Heart right ventricle (tissue), 16 donors: ENCODE measurements at regions not wholly inside any gene's neighbourhood (a gene's known extent, or its start where the extent isn't known, plus 50 kb on each side); places are given as distances from the start of the nearest gene placed in this dataset.

Experiments
- ATAC-seq, 8 donors: fragments of 200-7000 bp; cut with Tn5 transposase; one replicate each; pipeline ENCODE4 v1.9.1; 2020; ENCODE audit warnings: mild to moderate bottlenecking in 8 of 8, moderate library complexity in 8 of 8, moderate number of reproducible peaks in 1 of 8
- DNase-seq, 2 donors: peaks; one replicate each; pipeline ENCODE4 v3.0.0-alpha.2; 2020
- H3K27ac ChIP-seq, 10 donors: fragments of 200-600 bp; sonication (generic) in 2 of 10; one replicate each; pipeline versions ENCODE4 v1.5.0 to v1.8.0; 2020 to 2022; ENCODE audit warnings: mild to moderate bottlenecking in 3 of 10
- H3K27me3 ChIP-seq, 7 donors: fragments of 200-600 bp; one replicate each; pipeline ENCODE4 v1.8.0; 2021 to 2022; ENCODE audit warnings: mild to moderate bottlenecking in 2 of 7
- H3K36me3 ChIP-seq, 9 donors: fragments of 200-600 bp; sonication (generic) in 1 of 9; one replicate each; pipeline versions ENCODE4 v1.5.0 to v1.8.0; 2020 to 2022; ENCODE audit warnings: mild to moderate bottlenecking in 2 of 9
- H3K4me1 ChIP-seq, 9 donors: fragments of 200-600 bp; sonication (generic) in 1 of 9; one replicate each; pipeline versions ENCODE4 v1.5.0 to v1.8.0; 2020 to 2022; ENCODE audit warnings: mild to moderate bottlenecking in 4 of 9
- H3K4me3 ChIP-seq, 10 donors: fragments of 200-600 bp; sonication (generic) in 2 of 10; one replicate each; pipeline versions ENCODE4 v1.5.0 to v1.8.0; 2020 to 2022; ENCODE audit warnings: mild to moderate bottlenecking in 7 of 10, moderate library complexity in 2 of 10
- H3K9me3 ChIP-seq, 11 donors: fragments of 200-600 bp in 10 of 11; sonication (generic) in 2 of 11; one replicate each; pipeline versions ENCODE4 v1.5.0 to v1.8.0; 2013 to 2022; ENCODE audit warnings: mild to moderate bottlenecking in 2 of 11, control low read depth in 1 of 11, moderate library complexity in 1 of 11
- CTCF ChIP-seq, 9 donors: fragments of 200-600 bp; sonication (generic) in 2 of 9; IDR thresholded peaks; one replicate each; pipeline versions ENCODE4 v1.5.0 to v1.8.0; 2021 to 2022; ENCODE audit warnings: antibody characterized with exemption in 9 of 9, mild to moderate bottlenecking in 5 of 9, moderate library complexity in 1 of 9
- whole genome bisulfite sequencing, 2 donors: extraction: QIAGEN DNeasy Blood & Tissue Kit; methylation state at CpG; one replicate each; pipeline ENCODE4 v1.1.7; 2013; ENCODE audit warnings: inconsistent platforms in 1 of 2; 5-methylcytosine and 5-hydroxymethylcytosine counted together
- intact Hi-C, 10 donors: fragments of 100-400 bp; cut with DNase I; formaldehyde crosslinking; loops; one replicate each; pipeline versions ENCODE4 v1.11.1 to v1.14.2; 2022
- donor health status: Arrhythmogenic right ventricular cardiomyopathy.
- donor health status: ischemic (EF 13 %, LVEDD 7.1; RV severe dilation, severe dysfunction).
- donor health status: healthy with polysubstance abuse.
- donor health status: DM: no; HTN: yes; CAD: no.
- donor health status: DM: no; HTN: no; CAD: no.
- donor health status: ischemic (EF 25% LVEDD 6.9; RV normal size, moderate dysfunction).
- donor health status: ischemic (EF 25% LVEDD 5.7; RV mildly dilated, moderate dysfunction).
- donor health status: healthy.
- donor health status: DM: yes; HTN: yes; CAD: no.
- donor health status: Ischemic cardiomyopathy.
- donor health status: ischemic (EF 35%, LVEDD 5.7; RV mildly dilated, moderate dysfunction).
- donor health status: nonischemic (EF 11% LVEDD 7.7; RV severe dilation, severe dysfunction).
- donor health status: DM: yes; HTN: yes; CAD: no.
- donor health status: PGD.
- donor health status: ischemic (EF 29% LVEDD 5.4; RV normal size, mild dysfunction).
- donor health status: nonischemic (EF 23%, LVEDD 6.1; RV moderate dilation, normal function).

- Histone ChIP-seq H3K4me3 (no peak overlapping the region), H3K27ac (no peak overlapping the region), H3K36me3 (no peaks in the 10 kb centered on the region), H3K9me3 (no peaks in the 10 kb centered on the region), H3K27me3 (peaks cover 0 to 11% (median 0%) of the 10 kb centered on the region in 7 donors), H3K4me1 (peaks cover 0 to 11% (median 0%) of the 10 kb centered on the region in 9 donors)
- ATAC-seq (no peak), DNase-seq (no peak)
- intact Hi-C loops: no loop called here
- 66 to 67% methylated on average over 11 of the region's 11 CpGs for WGBS, 2 donors
- TF ChIP-seq CTCF (IDR thresholded peaks at IDR 0.05): no peak
Measured at GRCh38 chr16:86895606-86896005, 317.3 kb downstream of the FOXL1 start.

- DNase-seq (no peak), ATAC-seq (no peak)
- Histone ChIP-seq H3K27ac (no peak overlapping the region), H3K4me1 (peaks cover 0 to 4% (median 0%) of the 10 kb centered on the region in 9 donors), H3K4me3 (no peak overlapping the region), H3K9me3 (no peaks in the 10 kb centered on the region), H3K36me3 (no peaks in the 10 kb centered on the region), H3K27me3 (peaks cover 0 to 11% (median 0%) of the 10 kb centered on the region in 7 donors)
- no peak for TF ChIP-seq CTCF (IDR thresholded peaks at IDR 0.05)
- intact Hi-C loops: no loop called here
- WGBS, 2 donors: 92 to 95% methylated on average over 9 of the region's 9 CpGs
Measured at GRCh38 chr16:86896976-86897375, 318.6 kb downstream of the FOXL1 start.

GRCh38 chr16:86897486-86897885 is 319.1 kb downstream of the FOXL1 start:
- no peak overlapping the region for H3K4me3 ChIP-seq
- H3K27ac ChIP-seq: no peak overlapping the region
- 93 to 94% methylated on average over 11 of the region's 11 CpGs for WGBS, 2 donors
- peaks cover 0 to 11% (median 0%) of the 10 kb centered on the region in 7 donors for H3K27me3 ChIP-seq
- ATAC-seq: no peak
- TF ChIP-seq CTCF (IDR thresholded peaks at IDR 0.05): no peak
- intact Hi-C loops: no loop called here
- no peaks in the 10 kb centered on the region for H3K9me3 ChIP-seq
- DNase-seq: no peak
- H3K36me3 ChIP-seq: no peaks in the 10 kb centered on the region
- peaks cover 0 to 4% (median 0%) of the 10 kb centered on the region in 9 donors for H3K4me1 ChIP-seq

GRCh38 chr16:86898386-86898785 is 320.0 kb downstream of the FOXL1 start:
- H3K36me3 ChIP-seq: no peaks in the 10 kb centered on the region
- intact Hi-C loops: no loop called here
- H3K9me3 ChIP-seq: no peaks in the 10 kb centered on the region
- peaks cover 0 to 11% (median 0%) of the 10 kb centered on the region in 7 donors for H3K27me3 ChIP-seq
- no peak for TF ChIP-seq CTCF (IDR thresholded peaks at IDR 0.05)
- DNase-seq: no peak
- 94 to 98% methylated on average over 5 of the region's 5 CpGs for WGBS, 2 donors
- ATAC-seq: no peak
- H3K4me1 ChIP-seq: peaks cover 0 to 4% (median 0%) of the 10 kb centered on the region in 9 donors
- H3K27ac ChIP-seq: no peak overlapping the region
- no peak overlapping the region for H3K4me3 ChIP-seq
